Dermis microvascular lymphatic vessel endothelial cell (primary cell): ENCODE measurements at regions not wholly inside any gene's neighbourhood (a gene's known extent, or its start where the extent isn't known, plus 50 kb on each side); places are given as distances from the start of the nearest gene placed in this dataset.
"Not testable (repeated sequence)": the region's sequence is repeated elsewhere in the genome, so short reads cannot be mapped to it uniquely, and the experiment has no call there.

Experiments used
- DNase-seq, 2 donors: peaks; one replicate each; pipeline versions ENCODE4 v3.0.0 to v3.0.0-alpha.2; 2010; ENCODE audit warnings: low read depth in 2 of 2

DNA sequence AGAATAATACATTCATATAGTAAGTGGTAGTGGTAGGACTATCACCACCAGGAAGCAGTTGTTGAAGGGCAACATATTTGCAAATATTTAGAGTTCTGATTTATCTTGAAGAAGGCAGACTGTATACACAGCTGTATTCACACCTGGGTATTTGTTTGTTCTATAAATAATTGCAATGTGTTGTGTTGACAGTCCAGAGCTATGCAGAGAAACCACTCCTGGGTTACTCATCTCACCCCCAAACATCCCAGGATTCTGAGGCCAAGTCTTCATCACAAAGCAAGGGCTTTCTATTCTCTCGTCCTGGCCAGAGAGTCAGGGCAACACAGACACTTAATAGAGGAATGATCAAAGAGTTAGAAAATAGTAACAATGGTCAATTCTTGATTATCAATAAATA is 102.1 kb upstream of the FAT3 start:
- no peak for DNase-seq

DNA sequence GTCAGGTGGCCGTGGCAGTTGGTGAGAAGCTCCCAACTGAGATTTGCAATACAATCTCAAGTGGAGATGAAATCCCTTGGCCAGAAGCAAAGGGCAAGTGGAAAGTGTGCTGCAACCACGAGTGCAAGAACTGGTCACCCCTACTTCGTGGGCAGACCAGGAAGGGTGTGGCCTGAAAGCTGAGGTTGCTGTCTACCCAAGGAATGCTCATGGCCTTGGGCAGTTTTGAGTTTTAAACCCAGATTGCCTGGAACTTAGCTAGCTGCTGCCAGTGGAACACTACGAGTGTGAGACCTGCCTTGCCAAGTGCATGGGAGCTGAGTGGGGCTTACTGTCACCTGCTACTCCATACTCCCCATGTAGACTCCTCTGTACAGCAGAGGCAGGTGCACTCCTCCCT is 113.3 kb upstream of the FAT3 start:
- DNase-seq, result no peak

DNA sequence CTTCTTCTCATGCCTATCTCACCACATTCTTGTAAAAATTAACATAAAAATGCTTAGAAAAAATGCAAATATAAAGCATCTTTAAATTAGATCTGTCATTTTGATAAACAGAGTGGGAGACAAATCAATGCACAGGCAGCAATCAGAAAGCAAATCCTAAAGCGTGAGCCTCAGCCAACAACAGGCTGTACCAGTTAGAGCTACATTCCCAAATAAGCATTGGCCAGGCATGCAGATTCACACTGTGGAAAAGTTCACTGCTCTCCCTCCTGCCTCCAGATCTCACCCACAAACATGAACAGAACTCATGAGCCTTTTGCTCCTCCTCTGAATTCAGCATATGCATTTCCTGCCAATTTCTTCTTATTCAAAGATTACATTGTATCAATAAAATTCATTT is 115.2 kb upstream of the FAT3 start:
- no peak for DNase-seq

DNA sequence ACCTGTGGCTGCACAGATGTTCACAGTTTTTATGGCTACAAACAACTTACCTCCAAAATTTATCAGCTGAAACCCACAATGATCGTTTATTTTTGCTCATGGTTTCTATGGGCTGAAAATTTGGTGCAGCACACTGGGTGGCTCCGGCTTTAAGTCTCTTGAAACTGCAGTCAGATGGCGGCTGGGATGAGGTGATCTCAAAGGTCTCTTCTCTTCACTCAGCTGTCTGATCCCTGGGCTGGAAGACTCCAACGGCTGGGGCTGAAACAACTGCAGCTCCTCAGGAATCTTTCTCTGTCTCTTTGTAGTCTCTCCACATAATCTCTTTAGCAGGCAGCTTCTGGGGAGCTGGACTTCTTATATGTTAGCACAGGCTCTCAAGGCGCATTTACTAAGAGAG is 117.3 kb upstream of the FAT3 start:
- no peak for DNase-seq

DNA sequence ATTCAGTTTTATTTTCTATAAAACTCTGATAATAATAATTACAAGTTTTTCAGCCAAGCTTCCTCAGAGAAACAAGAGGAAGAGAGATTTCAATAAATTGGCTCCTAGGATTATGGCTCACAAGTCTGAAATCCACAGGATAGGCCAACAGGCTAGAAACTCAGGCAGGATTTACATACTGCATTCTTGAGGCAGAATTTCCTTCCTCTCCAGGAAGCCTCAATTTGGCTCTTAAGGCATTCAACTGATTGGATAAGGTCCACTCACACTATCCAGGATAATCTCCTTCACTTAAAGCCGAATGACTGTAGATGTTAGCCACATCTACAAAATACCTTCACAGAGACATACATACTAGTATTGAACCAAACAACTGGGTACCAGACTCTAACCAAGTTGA is 120.3 kb upstream of the FAT3 start:
- DNase-seq, result no peak

DNA sequence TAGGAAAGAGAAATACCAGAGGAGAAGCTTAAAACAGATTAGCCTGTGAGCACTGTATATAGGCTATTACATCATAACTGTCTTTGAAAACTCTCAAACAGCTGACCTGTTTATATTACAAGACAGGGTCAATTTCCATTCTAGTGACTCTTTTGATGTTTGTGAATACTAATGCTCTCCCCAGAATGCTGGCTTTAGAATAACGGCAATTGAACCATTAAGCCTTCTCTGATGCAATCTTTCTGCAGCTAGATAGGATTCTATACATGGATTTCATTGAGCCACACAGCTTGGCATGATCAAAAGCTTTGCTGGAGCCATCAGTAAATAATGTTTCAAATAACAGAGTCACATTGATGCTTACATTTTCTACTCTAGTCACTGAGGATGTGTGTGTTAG is 122.7 kb upstream of the FAT3 start:
- no peak for DNase-seq

DNA sequence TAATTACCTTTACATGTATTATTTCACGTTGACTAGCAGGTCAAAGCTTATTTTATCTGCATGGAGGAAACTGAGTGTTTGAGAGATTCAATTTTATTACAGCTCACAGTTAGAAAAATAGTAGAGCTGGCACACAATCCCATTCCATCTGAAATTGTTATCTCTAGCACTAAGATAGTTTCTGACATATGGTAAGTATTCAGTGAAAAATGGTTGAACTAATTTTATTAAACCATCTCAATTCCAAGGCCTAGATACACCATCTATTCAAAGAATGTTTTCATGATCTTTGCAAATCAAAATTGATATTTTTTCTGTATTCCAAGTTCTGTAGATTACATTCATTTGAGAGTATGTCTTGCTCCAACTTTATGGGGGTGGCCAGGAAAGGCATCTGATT is 125.4 kb upstream of the FAT3 start:
- DNase-seq, result no peak

DNA sequence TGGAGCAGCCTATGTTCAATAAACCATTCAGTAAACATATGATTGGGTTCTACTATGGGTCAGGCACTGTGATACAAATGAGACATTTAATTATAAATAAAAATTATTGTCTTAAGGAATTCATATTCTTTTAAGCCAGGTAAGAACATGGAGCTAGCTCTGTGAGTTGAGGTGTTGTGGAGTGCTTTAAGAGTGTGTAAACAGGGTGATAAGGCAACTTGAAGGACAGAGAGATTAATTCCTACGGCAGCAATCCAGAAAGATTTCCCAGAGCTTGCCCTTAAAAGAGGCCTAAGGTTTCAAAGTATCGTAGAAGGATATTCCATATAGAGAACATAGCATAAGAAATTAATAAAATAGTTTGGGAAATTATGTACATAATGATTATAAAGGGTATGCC is 126.4 kb upstream of the FAT3 start:
- no peak for DNase-seq

DNA sequence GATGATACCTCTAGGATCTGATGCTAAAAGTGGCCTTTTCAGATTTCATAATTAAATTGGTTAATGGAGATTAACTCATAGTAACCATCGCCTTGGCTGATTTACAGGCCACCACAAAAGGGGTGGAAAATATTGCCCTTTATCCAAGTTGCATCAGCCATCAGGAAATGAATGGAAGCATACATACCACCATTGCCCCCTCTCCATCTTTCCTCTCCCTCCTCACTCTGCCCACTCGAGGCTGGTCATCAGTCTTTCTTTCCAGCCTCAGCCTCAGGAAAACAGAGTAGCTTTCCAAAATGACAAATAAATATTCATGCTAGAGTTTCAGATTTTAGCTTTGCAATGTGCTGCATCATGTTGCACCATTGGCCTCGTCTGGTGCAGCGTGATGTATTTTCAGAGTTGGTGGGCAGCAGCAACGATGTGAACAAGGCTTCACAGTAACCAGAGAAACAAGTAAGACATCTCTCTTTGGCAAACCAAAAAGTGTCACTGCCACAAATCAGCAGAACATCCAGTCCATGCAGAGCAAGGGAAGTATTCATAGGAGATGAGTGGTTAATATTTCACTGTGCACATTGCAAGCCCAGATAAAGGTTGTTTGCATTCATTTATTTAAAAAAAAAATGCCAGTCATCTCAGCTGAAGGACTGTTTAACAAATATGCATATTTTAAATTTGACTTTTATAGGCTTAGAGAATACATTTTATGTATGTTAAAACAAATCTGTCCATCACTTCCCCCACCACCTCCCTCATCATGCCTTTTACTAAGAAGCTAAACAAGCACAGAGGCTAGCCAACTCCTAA is 136.7 kb upstream of the FAT3 start:
- no peak for DNase-seq

DNA sequence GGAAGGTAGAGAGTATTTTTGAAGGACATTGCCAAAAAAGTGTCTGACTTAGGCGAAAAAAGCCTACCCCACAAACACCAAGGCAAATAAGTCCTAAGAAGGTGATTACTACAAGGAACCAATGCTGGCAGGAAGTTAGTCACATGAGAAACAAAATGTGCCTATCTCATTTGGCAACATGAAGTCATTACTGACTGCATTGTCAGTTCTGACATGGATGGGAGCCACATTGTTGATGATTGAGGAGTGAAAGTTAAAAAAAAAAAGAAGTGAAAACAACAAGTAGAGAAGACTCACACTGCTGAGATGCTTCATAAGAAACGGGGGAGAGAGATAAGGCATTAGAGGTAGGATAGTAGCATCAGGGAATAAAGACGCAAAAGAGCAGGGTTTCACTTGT is 141.5 kb upstream of the FAT3 start:
- DNase-seq, result no peak

DNA sequence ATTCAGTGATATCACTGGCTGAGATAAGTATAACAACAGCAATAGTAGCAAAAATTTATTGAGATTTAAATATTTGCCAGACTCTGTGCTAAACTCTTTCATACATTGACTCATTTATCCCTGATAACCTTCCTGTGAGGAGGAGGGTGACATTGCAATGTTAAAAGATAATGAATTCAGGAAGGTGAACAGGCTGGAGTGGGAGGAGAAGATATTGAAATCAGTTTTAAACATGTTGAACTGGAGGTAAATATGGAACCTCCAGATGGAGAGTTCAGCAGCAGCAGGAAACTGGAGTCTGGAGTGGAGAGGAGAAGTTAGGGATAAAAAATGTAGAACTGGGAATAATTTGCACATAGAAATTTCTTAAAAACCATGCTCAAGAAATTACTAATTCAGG is 142.0 kb upstream of the FAT3 start:
- no peak for DNase-seq

DNA sequence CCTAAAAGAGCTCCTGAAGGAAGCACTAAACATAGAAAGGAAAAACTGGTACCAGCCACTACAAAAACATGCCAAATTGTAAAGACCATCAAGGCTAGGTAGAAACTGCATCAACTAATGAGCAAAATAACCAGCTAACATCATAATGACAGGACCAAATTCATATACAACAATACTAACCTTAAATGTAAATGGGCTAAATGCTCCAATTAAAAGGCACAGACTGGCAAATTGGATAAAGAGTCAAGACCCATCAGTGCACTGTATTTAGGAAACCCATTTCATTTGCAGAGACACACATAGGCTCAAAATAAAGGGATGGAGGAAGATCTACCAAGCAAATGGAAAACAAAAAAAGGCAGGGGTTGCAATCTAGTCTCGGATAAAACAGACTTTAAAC is 150.1 kb upstream of the FAT3 start:
- not testable (repeated sequence) for DNase-seq

DNA sequence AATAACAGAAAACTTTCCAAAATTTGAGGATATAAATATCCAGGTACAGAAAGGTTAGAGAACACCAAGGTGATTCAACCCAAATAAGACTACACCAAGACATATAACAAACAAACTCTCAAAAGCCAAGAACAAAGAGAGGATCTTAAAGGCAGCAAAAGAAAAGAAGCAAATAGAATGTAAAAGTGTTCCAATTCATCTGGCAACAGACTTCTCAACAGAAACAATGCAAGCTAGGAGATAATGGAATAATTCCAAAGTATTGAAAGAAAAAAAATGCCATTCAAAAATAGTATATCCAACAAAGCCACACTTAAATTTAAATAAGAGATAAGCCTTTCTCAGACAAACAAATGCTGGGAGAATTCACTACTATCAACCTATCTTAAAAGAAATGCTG is 153.0 kb upstream of the FAT3 start:
- no peak for DNase-seq

DNA sequence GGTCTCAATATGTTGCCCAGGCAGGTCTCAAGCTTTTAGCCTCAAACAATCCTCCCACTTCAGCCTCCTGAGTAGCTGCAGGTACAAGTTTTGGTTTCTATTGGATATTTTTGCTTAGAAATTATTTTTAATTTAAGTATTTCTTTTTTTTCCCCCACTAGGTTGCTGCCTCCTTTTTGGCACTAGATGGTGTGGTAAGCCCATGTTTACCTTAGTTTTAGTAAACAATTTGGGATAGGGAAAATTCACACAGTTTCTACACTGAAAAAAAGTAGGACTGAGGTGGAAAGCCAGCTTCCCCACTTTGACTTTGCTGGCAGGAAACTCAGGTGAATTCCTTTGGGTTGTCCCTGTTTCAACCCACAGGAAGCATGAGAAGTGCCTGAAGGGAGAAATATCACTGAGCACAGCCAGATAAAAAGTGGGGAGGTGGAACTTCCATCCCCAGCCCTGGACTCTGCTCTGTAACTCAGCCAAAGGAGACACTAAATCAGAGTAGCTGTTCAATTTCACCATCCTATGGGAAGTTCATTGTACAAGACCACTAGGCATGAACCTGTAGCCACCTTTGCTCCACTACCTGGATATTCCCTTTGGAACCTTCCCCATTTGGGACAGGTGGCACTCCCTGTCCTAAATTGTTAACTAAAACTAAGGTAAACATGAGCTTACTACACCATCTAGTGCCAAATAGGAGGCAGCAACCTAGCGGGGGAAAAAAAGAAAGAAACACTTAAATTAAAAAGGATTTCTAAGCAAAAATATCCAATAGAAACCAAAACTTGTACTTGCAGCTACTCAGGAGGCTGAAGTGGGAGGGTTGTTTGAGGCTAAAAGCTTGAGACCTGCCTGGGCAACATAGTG is 154.4 kb upstream of the FAT3 start:
- DNase-seq, result no peak

DNA sequence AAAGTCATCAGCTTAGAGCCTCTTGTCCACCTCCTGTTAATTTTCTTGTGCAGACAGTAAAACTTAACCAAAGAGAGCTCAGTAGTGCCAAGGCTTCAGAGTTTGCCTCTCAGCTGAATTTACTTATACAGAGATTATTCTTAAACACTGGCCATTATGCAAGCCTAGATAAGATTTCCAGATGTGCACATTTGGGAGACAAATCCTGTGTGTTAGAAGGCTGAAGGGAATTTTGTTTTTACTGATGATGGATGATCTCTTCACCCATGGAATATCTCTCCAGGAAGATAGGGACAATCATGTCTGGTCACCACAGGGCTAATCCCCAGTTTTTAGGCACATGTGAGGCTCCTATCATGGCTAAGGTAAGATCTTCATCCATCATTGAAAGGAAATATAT is 157.6 kb upstream of the FAT3 start:
- no peak for DNase-seq

DNA sequence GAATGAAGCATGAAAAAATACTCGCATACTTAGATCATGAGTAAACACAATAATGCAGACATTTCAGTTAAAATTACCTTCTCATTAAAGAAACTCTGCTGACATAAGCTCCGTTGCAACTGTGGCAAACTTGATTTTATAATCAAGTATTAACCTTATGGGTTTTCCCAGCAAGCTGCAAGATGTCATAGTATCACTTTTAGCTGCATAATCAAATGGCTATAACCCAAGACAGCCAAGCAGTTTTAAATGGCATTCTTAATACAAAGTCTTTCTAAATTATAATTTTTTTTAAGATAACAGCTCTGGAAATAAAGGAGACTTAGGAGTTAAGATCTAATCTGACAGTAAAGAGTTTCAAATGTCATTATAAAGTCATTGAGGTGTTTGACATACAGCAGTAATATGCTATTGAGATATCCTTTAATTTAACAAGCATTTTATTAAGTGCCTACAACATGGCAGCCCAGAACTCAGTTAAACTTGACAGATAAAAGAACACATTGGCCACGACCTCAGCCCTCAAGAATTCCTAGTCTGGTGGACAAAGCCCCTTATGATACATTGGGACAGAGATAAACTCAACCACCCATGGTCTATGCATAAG is 163.1 kb upstream of the FAT3 start:
- DNase-seq, result no peak

DNA sequence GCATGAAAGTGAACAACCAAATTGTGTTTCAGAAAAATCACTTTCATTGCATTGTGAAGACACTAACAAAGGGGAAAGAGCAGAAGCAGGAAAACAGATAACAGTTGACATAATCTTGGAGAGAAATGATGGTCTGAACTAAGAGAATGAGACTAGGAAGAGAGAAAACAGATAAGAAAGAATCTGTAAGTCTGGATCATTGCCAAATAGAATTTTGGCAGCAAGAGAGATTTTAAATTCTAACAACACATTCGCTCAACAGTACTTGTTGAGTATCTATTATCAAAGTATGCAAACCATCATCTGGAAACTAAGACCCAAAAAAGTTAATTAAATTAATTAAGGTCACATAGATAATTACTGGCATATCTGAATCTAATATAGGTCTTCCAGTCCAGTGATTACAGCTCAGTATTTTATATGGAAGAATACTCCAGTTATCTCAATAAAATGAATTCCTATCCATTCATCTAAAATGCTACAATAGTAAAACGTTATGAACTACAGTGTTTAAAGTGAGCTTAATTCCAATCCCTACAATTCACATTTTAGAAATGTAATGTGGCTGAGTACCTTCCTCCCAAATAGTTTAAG is 166.7 kb upstream of the FAT3 start:
- DNase-seq, result no peak

DNA sequence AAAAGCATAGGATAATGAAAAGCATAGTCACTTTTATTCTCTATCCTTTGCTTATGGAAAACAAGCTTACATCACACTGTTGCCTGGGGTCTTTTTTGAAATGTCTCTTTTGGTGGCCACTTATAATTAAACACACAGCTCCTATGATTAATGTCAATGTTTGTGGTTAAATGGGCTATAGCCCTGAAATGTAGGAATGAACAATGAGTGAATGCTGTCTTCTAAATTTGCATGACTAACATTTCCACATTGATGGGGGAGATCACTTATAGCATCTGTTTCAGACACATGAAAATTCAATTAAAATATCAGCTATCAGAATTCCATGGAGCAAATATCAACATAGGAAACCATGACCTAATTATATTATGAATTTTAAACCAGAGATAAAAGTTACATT is 171.4 kb upstream of the FAT3 start:
- no peak for DNase-seq

DNA sequence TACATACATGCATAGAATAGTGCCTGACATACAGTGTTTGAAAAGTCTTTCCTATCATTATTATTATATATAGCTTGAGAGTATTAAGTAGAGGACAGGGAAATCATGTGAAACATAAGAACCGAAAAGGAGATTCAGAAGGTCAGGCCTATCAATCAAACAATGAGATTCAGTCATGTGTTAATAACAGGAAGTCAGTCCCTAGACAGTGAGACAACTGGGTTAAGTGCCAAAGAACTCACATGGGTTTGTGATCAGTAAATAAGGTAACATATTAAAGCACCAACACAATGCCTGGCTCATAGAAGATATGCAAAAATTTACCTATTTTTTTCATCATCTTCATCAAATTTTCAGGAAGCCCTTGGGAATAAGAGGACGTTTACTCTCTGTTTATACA is 174.3 kb upstream of the FAT3 start:
- no peak for DNase-seq

DNA sequence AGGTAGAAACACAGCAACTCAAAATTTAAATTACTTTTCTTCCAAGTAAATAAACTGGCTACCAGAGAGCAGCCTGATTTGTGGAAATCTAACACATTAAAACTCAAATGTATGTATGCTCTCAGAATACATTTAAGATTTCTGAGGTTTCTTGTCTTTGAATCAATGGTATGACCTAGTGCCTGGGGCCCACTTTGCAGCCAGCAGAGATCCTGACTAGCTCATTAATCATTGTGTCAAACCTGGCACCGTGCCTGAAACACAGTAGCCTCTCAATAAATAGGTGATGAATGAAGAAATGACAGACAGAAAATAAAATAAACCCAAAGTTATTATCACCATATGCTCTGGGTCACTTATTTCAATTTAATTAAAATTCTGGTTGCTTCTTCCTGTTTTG is 176.2 kb upstream of the FAT3 start:
- no peak for DNase-seq

DNA sequence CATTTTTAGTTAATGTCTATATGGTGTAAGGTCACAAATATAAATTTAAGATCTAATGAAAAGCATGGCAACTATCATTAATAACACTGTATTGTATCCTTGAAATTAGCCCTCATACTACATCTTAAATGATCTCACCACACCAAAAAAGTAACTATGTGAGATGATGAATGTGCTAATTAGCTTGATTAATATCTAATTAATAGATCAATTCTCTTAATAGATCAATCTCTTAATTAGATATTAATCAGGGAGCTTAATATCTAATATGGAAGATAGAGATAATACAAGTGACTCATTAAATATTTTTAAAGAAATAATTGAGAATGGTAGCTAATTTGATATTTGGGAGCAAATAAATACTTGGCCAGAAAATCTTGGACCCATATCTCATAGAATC is 178.5 kb upstream of the FAT3 start:
- DNase-seq, result no peak

DNA sequence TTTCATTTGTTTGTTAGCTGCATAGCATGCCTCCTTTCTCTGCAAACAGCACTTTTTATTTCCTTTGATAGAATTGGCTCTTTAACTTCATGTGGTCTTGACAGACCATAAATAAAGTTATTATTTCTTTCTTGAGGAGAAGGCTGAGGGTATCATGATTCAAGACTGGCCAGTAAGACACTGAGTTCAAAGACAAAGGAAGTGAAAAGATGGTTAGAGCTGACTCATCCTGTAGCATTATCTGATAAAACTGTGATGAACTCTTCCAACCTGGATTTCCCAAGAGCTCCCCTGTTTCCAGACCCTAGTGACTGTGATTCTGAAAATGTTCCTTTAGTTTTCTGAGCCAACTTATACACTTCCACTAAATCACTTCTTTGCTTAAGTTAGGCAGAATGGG is 179.3 kb upstream of the FAT3 start:
- DNase-seq, result no peak
